ENCODE measurements at regions not wholly inside any gene's neighbourhood (a gene's known extent, or its start where the extent isn't known, plus 50 kb on each side); places are given as distances from the start of the nearest gene placed in this dataset.

- Histone ChIP-seq H3K79me1 (ENCODE audit: low read length) (no peaks in the 10 kb centered on the region), H3K79me2 (ENCODE audit: control insufficient read depth, insufficient read depth, low read length, poor library complexity) (no peaks in the 10 kb centered on the region), H2BK5ac (ENCODE audit: low read depth, low read length, poor library complexity) (no peak overlapping the region), H3K9ac (ENCODE audit: low read length) (no peak overlapping the region), H4K91ac (ENCODE audit: low read depth, low read length) (no peak overlapping the region), H3K9me3 (ENCODE audit: insufficient read depth, low read depth, low read length) (no peaks in the 10 kb centered on the region), H3K23ac (ENCODE audit: low read length) (no peak overlapping the region), H2AK5ac (ENCODE audit: low read length) (no peak overlapping the region), H2BK12ac (ENCODE audit: low read length) (no peak overlapping the region), H4K12ac (ENCODE audit: low read depth, low read length) (no peak overlapping the region), H3K4me1 (ENCODE audit: control insufficient read depth in 1 of 2, insufficient read depth in 2 of 2, low read length in 2 of 2) (no peaks in the 10 kb centered on the region), H3K18ac (ENCODE audit: low read length) (no peak overlapping the region), H3K36me3 (ENCODE audit: control insufficient read depth in 1 of 2, insufficient read depth in 2 of 2, low read length in 2 of 2) (no peaks in the 10 kb centered on the region), H3K4me3 (ENCODE audit: low read depth, low read length) (no peak overlapping the region), H2BK120ac (ENCODE audit: insufficient read depth, low read length, poor library complexity) (no peak overlapping the region), H3K4me2 (ENCODE audit: low read length) (no peak overlapping the region), H3K27ac (ENCODE audit: low read depth, low read length) (no peak overlapping the region), H2AFZ (ENCODE audit: insufficient read depth, low read length, poor library complexity) (no peak overlapping the region), H3K4ac (ENCODE audit: low read depth, low read length) (no peak overlapping the region), H4K8ac (ENCODE audit: low read depth, low read length) (no peak overlapping the region), H3K14ac (ENCODE audit: low read length) (no peak overlapping the region), H3K27me3 (ENCODE audit: insufficient read depth, low read length) (no peaks in the 10 kb centered on the region)
- WGBS (ENCODE audit: extremely low coverage, insufficient coverage, insufficient read length) = no CpG with 5 or more reads among the region's 5 CpGs
- peak in 1 of 2 donors; percentile 7 for DNase-seq
These were observed 123.6 kb upstream of the SLC16A7 start for GRCh38 chr12:59472273-59472672.

GRCh38 chr12:59459966-59460660, 135.7 kb upstream of the SLC16A7 start:
- H4K8ac ChIP-seq (ENCODE audit: low read depth, low read length) = no peak overlapping the region
- no peak overlapping the region for H2AK5ac ChIP-seq (ENCODE audit: low read length)
- H3K9me3 ChIP-seq (ENCODE audit: insufficient read depth, low read depth, low read length) = no peaks in the 10 kb centered on the region
- H3K4me1 ChIP-seq (ENCODE audit: control insufficient read depth in 1 of 2, insufficient read depth in 2 of 2, low read length in 2 of 2) = no peaks in the 10 kb centered on the region
- WGBS (ENCODE audit: extremely low coverage, insufficient coverage, insufficient read length) = 100% methylated on average over 1 of the region's 5 CpGs
- no peak overlapping the region for H2BK120ac ChIP-seq (ENCODE audit: insufficient read depth, low read length, poor library complexity)
- no peak overlapping the region for H2AFZ ChIP-seq (ENCODE audit: insufficient read depth, low read length, poor library complexity)
- no peak for DNase-seq
- no peak overlapping the region for H3K9ac ChIP-seq (ENCODE audit: low read length)
- H3K4me2 ChIP-seq (ENCODE audit: low read length) = no peak overlapping the region
- H2BK12ac ChIP-seq (ENCODE audit: low read length) = no peak overlapping the region
- H3K27me3 ChIP-seq (ENCODE audit: insufficient read depth, low read length) = no peaks in the 10 kb centered on the region
- no peak overlapping the region for H3K18ac ChIP-seq (ENCODE audit: low read length)
- no peak overlapping the region for H4K12ac ChIP-seq (ENCODE audit: low read depth, low read length)
- no peaks in the 10 kb centered on the region for H3K36me3 ChIP-seq (ENCODE audit: control insufficient read depth in 1 of 2, insufficient read depth in 2 of 2, low read length in 2 of 2)
- no peak overlapping the region for H3K4me3 ChIP-seq (ENCODE audit: low read depth, low read length)
- H3K79me1 ChIP-seq (ENCODE audit: low read length) = no peaks in the 10 kb centered on the region
- no peak overlapping the region for H2BK5ac ChIP-seq (ENCODE audit: low read depth, low read length, poor library complexity)
- no peaks in the 10 kb centered on the region for H3K79me2 ChIP-seq (ENCODE audit: control insufficient read depth, insufficient read depth, low read length, poor library complexity)
- no peak overlapping the region for H3K23ac ChIP-seq (ENCODE audit: low read length)
- no peak overlapping the region for H4K91ac ChIP-seq (ENCODE audit: low read depth, low read length)
- H3K14ac ChIP-seq (ENCODE audit: low read length) = no peak overlapping the region
- no peak overlapping the region for H3K27ac ChIP-seq (ENCODE audit: low read depth, low read length)
- H3K4ac ChIP-seq (ENCODE audit: low read depth, low read length) = no peak overlapping the region

- no peak overlapping the region for H3K4ac ChIP-seq (ENCODE audit: low read depth, low read length)
- H2BK5ac ChIP-seq (ENCODE audit: low read depth, low read length, poor library complexity) = no peak overlapping the region
- no peak overlapping the region for H3K4me2 ChIP-seq (ENCODE audit: low read length)
- DNase-seq = no peak
- H3K27me3 ChIP-seq (ENCODE audit: insufficient read depth, low read length) = no peaks in the 10 kb centered on the region
- H2AK5ac ChIP-seq (ENCODE audit: low read length) = no peak overlapping the region
- no peak overlapping the region for H3K9ac ChIP-seq (ENCODE audit: low read length)
- no peak overlapping the region for H3K27ac ChIP-seq (ENCODE audit: low read depth, low read length)
- H3K4me1 ChIP-seq (ENCODE audit: control insufficient read depth in 1 of 2, insufficient read depth in 2 of 2, low read length in 2 of 2) = no peaks in the 10 kb centered on the region
- H2BK12ac ChIP-seq (ENCODE audit: low read length) = no peak overlapping the region
- no peak overlapping the region for H3K14ac ChIP-seq (ENCODE audit: low read length)
- H2AFZ ChIP-seq (ENCODE audit: insufficient read depth, low read length, poor library complexity) = no peak overlapping the region
- no peak overlapping the region for H4K91ac ChIP-seq (ENCODE audit: low read depth, low read length)
- H3K23ac ChIP-seq (ENCODE audit: low read length) = no peak overlapping the region
- H4K8ac ChIP-seq (ENCODE audit: low read depth, low read length) = no peak overlapping the region
- H3K4me3 ChIP-seq (ENCODE audit: low read depth, low read length) = no peak overlapping the region
- no peak overlapping the region for H4K12ac ChIP-seq (ENCODE audit: low read depth, low read length)
- H3K18ac ChIP-seq (ENCODE audit: low read length) = no peak overlapping the region
- no peaks in the 10 kb centered on the region for H3K9me3 ChIP-seq (ENCODE audit: insufficient read depth, low read depth, low read length)
- no peaks in the 10 kb centered on the region for H3K79me2 ChIP-seq (ENCODE audit: control insufficient read depth, insufficient read depth, low read length, poor library complexity)
- no peaks in the 10 kb centered on the region for H3K79me1 ChIP-seq (ENCODE audit: low read length)
- no peak overlapping the region for H2BK120ac ChIP-seq (ENCODE audit: insufficient read depth, low read length, poor library complexity)
- no peaks in the 10 kb centered on the region for H3K36me3 ChIP-seq (ENCODE audit: control insufficient read depth in 1 of 2, insufficient read depth in 2 of 2, low read length in 2 of 2)
These were observed 142.4 kb upstream of the SLC16A7 start for GRCh38 chr12:59453475-59453874.

- H3K4me2 ChIP-seq (ENCODE audit: low read length) = no peak overlapping the region
- H3K9ac ChIP-seq (ENCODE audit: low read length) = no peak overlapping the region
- no peak overlapping the region for H3K27ac ChIP-seq (ENCODE audit: low read depth, low read length)
- H3K79me2 ChIP-seq (ENCODE audit: control insufficient read depth, insufficient read depth, low read length, poor library complexity) = no peaks in the 10 kb centered on the region
- H2AK5ac ChIP-seq (ENCODE audit: low read length) = no peak overlapping the region
- H2AFZ ChIP-seq (ENCODE audit: insufficient read depth, low read length, poor library complexity) = no peak overlapping the region
- no peak overlapping the region for H3K4me3 ChIP-seq (ENCODE audit: low read depth, low read length)
- H2BK12ac ChIP-seq (ENCODE audit: low read length) = no peak overlapping the region
- H3K79me1 ChIP-seq (ENCODE audit: low read length) = no peaks in the 10 kb centered on the region
- H3K18ac ChIP-seq (ENCODE audit: low read length) = no peak overlapping the region
- WGBS (ENCODE audit: extremely low coverage, insufficient coverage, insufficient read length) = no CpG with 5 or more reads among the region's 2 CpGs
- H2BK120ac ChIP-seq (ENCODE audit: insufficient read depth, low read length, poor library complexity) = no peak overlapping the region
- H4K12ac ChIP-seq (ENCODE audit: low read depth, low read length) = no peak overlapping the region
- H4K91ac ChIP-seq (ENCODE audit: low read depth, low read length) = no peak overlapping the region
- H3K23ac ChIP-seq (ENCODE audit: low read length) = no peak overlapping the region
- H3K14ac ChIP-seq (ENCODE audit: low read length) = no peak overlapping the region
- no peaks in the 10 kb centered on the region for H3K27me3 ChIP-seq (ENCODE audit: insufficient read depth, low read length)
- no peak for DNase-seq
- H3K36me3 ChIP-seq (ENCODE audit: control insufficient read depth in 1 of 2, insufficient read depth in 2 of 2, low read length in 2 of 2) = no peaks in the 10 kb centered on the region
- H3K4ac ChIP-seq (ENCODE audit: low read depth, low read length) = no peak overlapping the region
- H3K4me1 ChIP-seq (ENCODE audit: control insufficient read depth in 1 of 2, insufficient read depth in 2 of 2, low read length in 2 of 2) = no peaks in the 10 kb centered on the region
- no peaks in the 10 kb centered on the region for H3K9me3 ChIP-seq (ENCODE audit: insufficient read depth, low read depth, low read length)
- no peak overlapping the region for H4K8ac ChIP-seq (ENCODE audit: low read depth, low read length)
- H2BK5ac ChIP-seq (ENCODE audit: low read depth, low read length, poor library complexity) = no peak overlapping the region
These were observed 143.1 kb upstream of the SLC16A7 start for GRCh38 chr12:59452746-59453145.

Data from trophoblast cell (in vitro differentiated cells and primary cell).